ACC112 (cell line): ENCODE measurements at regions not wholly inside any gene's neighbourhood (a gene's known extent, or its start where the extent isn't known, plus 50 kb on each side); places are given as distances from the start of the nearest gene placed in this dataset.
"Not testable (repeated sequence)": the region's sequence is repeated elsewhere in the genome, so short reads cannot be mapped to it uniquely, and the experiment has no call there.

Source experiments
- H2AFZ ChIP-seq: fragments of 200-600 bp; sonication (generic); one replicate; pipeline ENCODE4 v1.6.0; 2017; ENCODE audit warnings: antibody characterized with exemption, low read length; ENCODE audit not compliant: unreplicated experiment
- H3K27ac ChIP-seq: fragments of 200-600 bp; sonication (generic); 2 replicates; pipeline ENCODE4 v1.5.1; 2014; ENCODE audit warnings: low read depth, mild to moderate bottlenecking, antibody characterized with exemption, low read length, moderate library complexity
- H3K27me3 ChIP-seq: fragments of 200-600 bp; sonication (generic); 2 replicates; pipeline ENCODE4 v1.6.1; 2014; ENCODE audit warnings: mild to moderate bottlenecking, antibody characterized with exemption, low read length, moderate library complexity, mixed read lengths; ENCODE audit not compliant: insufficient read depth
- H3K36me3 ChIP-seq: fragments of 200-600 bp; sonication (generic); 2 replicates; pipeline ENCODE4 v1.6.1; 2016; ENCODE audit warnings: mild to moderate bottlenecking, antibody characterized with exemption, low read length, moderate library complexity, mixed read lengths; ENCODE audit not compliant: insufficient read depth
- H3K4me1 ChIP-seq: fragments of 200-600 bp; sonication (generic); one replicate; pipeline ENCODE4 v1.6.1; 2016; ENCODE audit warnings: low read length, mixed read lengths; ENCODE audit not compliant: insufficient read depth, unreplicated experiment, control insufficient read depth
- H3K4me3 ChIP-seq: fragments of 200-600 bp; sonication (generic); 2 replicates; pipeline ENCODE4 v1.5.1; 2014; ENCODE audit warnings: mild to moderate bottlenecking, low read depth, low read length
- H3K79me2 ChIP-seq: fragments of 200-600 bp; sonication (generic); one replicate; pipeline ENCODE4 v1.6.0; 2016; ENCODE audit warnings: low read length; ENCODE audit not compliant: control insufficient read depth, unreplicated experiment, insufficient read depth

- Histone ChIP-seq H3K4me3 (no peak overlapping the region), H2AFZ (no peak overlapping the region), H3K27ac (no peak overlapping the region), H3K27me3 (peaks cover 15% of the 10 kb centered on the region), H3K4me1 (no peaks in the 10 kb centered on the region), H3K36me3 (no peaks in the 10 kb centered on the region), H3K79me2 (no peaks in the 10 kb centered on the region)
Observed at GRCh38 chr13:91248249-91248648, 99.2 kb upstream of the MIR17HG start.

- H3K27me3 ChIP-seq: peaks cover 15% of the 10 kb centered on the region
- H3K79me2 ChIP-seq: no peaks in the 10 kb centered on the region
Observed at GRCh38 chr13:91249370-91249769, 98.1 kb upstream of the MIR17HG start.

GRCh38 chr13:91249861-91250260, 97.6 kb upstream of the MIR17HG start:
- H3K36me3 ChIP-seq: no peaks in the 10 kb centered on the region

More at GRCh38 chr13:91249370-91249769, 98.1 kb upstream of the MIR17HG start:
- Histone ChIP-seq H3K36me3 (no peaks in the 10 kb centered on the region), H2AFZ (no peak overlapping the region), H3K4me1 (no peaks in the 10 kb centered on the region), H3K27ac (no peak overlapping the region), H3K4me3 (no peak overlapping the region)

GRCh38 chr13:91251573-91251972, 95.9 kb upstream of the MIR17HG start:
- H3K4me1 ChIP-seq, H2AFZ ChIP-seq, H3K79me2 ChIP-seq, H3K4me3 ChIP-seq, H3K27ac ChIP-seq, H3K36me3 ChIP-seq: not testable (repeated sequence)
- H3K27me3 ChIP-seq: peaks cover 15% of the 10 kb centered on the region

More at GRCh38 chr13:91249861-91250260, 97.6 kb upstream of the MIR17HG start:
- Histone ChIP-seq H3K27me3 (peaks cover 15% of the 10 kb centered on the region), H2AFZ (no peak overlapping the region), H3K4me3 (no peak overlapping the region), H3K4me1 (no peaks in the 10 kb centered on the region), H3K27ac (no peak overlapping the region), H3K79me2 (no peaks in the 10 kb centered on the region)

GRCh38 chr13:91264484-91264883, 83.0 kb upstream of the MIR17HG start:
- no peaks in the 10 kb centered on the region for H3K36me3 ChIP-seq
- H2AFZ ChIP-seq: no peak overlapping the region
- no peaks in the 10 kb centered on the region for H3K79me2 ChIP-seq
- H3K27me3 ChIP-seq: no peaks in the 10 kb centered on the region
- no peak overlapping the region for H3K27ac ChIP-seq
- no peak overlapping the region for H3K4me3 ChIP-seq
- H3K4me1 ChIP-seq: no peaks in the 10 kb centered on the region

- H3K79me2 ChIP-seq: no peaks in the 10 kb centered on the region
- no peak overlapping the region for H2AFZ ChIP-seq
- H3K4me3 ChIP-seq: no peak overlapping the region
- no peaks in the 10 kb centered on the region for H3K4me1 ChIP-seq
- no peaks in the 10 kb centered on the region for H3K36me3 ChIP-seq
- H3K27ac ChIP-seq: no peak overlapping the region
- H3K27me3 ChIP-seq: no peaks in the 10 kb centered on the region
Observed at GRCh38 chr13:91269237-91269636, 78.2 kb upstream of the MIR17HG start.

- no peaks in the 10 kb centered on the region for H3K36me3 ChIP-seq
- H3K27ac ChIP-seq: no peak overlapping the region
- no peak overlapping the region for H2AFZ ChIP-seq
- no peaks in the 10 kb centered on the region for H3K79me2 ChIP-seq
- H3K4me3 ChIP-seq: no peak overlapping the region
- H3K27me3 ChIP-seq: no peaks in the 10 kb centered on the region
- H3K4me1 ChIP-seq: no peaks in the 10 kb centered on the region
Observed at GRCh38 chr13:91270031-91270430, 77.5 kb upstream of the MIR17HG start.

- Histone ChIP-seq H2AFZ (no peak overlapping the region), H3K4me3 (no peak overlapping the region), H3K79me2 (no peaks in the 10 kb centered on the region), H3K27me3 (no peaks in the 10 kb centered on the region), H3K4me1 (no peaks in the 10 kb centered on the region), H3K36me3 (no peaks in the 10 kb centered on the region), H3K27ac (no peak overlapping the region)
Observed at GRCh38 chr13:91272235-91272777, 75.2 kb upstream of the MIR17HG start.

GRCh38 chr13:91273675-91274074, 73.8 kb upstream of the MIR17HG start:
- no peaks in the 10 kb centered on the region for H3K79me2 ChIP-seq
- no peak overlapping the region for H3K27ac ChIP-seq
- H3K27me3 ChIP-seq: no peaks in the 10 kb centered on the region
- H3K4me1 ChIP-seq: no peaks in the 10 kb centered on the region
- no peaks in the 10 kb centered on the region for H3K36me3 ChIP-seq
- no peak overlapping the region for H2AFZ ChIP-seq
- H3K4me3 ChIP-seq: no peak overlapping the region

GRCh38 chr13:91277013-91277676, 70.3 kb upstream of the MIR17HG start:
- Histone ChIP-seq H3K36me3 (no peaks in the 10 kb centered on the region), H3K27ac (no peak overlapping the region), H3K4me3 (no peak overlapping the region), H2AFZ (no peak overlapping the region), H3K27me3 (no peaks in the 10 kb centered on the region), H3K79me2 (no peaks in the 10 kb centered on the region), H3K4me1 (no peaks in the 10 kb centered on the region)

GRCh38 chr13:91278291-91278690, 69.2 kb upstream of the MIR17HG start:
- Histone ChIP-seq H3K36me3 (no peaks in the 10 kb centered on the region), H3K79me2 (no peaks in the 10 kb centered on the region), H2AFZ (no peak overlapping the region), H3K27me3 (no peaks in the 10 kb centered on the region), H3K27ac (no peak overlapping the region), H3K4me1 (no peaks in the 10 kb centered on the region), H3K4me3 (no peak overlapping the region)
